Right renal pelvis (tissue), 4 donors: ENCODE measurements at regions not wholly inside any gene's neighbourhood (a gene's known extent, or its start where the extent isn't known, plus 50 kb on each side); places are given as distances from the start of the nearest gene placed in this dataset.

Experiments used
- DNase-seq, 4 donors: peaks; one replicate each; pipeline ENCODE4 v3.0.0-alpha.2; 2013; ENCODE audit warnings: low read depth in 4 of 4, low spot score in 3 of 4, missing footprints in 1 of 4

DNA sequence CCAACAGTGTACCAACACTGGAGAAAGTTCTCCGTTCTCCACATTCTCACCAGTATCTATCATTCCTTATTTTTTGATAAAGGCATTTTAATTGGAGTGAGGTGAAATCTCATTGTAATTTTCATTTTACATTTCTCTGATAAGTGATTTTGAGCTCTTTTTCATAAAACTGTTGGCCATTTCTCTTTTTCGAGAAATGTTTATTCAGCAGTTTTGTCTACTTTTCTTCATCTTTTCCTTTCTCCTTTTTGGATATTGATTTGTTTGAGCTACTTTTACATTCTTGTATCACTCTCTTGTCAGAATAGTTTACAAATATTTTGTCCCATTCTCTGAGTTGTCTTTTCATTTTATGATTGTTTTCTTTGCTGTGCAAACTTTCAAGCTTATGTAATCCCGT, 555.2 kb downstream of the COL12A1 start:
- DNase-seq: no peak

DNA sequence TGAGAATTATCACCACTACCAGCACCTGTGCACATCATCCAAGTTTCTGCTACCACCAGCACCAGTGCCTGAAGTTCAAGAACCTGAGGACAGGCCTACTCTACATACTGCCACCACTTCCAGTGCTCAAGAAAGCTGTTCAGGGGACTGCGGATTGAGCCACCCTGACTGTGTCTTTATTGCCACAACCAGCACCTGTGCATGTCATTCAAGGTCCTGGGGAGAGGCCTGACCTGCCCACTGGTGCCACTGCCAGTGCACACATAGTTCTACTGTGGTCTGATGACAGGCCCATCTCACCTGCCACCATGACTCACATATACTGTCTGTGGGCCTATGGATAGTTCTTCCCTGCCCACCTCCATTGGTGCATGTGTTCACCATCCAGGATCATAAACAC, 559.4 kb downstream of the COL12A1 start:
- no peak for DNase-seq

DNA sequence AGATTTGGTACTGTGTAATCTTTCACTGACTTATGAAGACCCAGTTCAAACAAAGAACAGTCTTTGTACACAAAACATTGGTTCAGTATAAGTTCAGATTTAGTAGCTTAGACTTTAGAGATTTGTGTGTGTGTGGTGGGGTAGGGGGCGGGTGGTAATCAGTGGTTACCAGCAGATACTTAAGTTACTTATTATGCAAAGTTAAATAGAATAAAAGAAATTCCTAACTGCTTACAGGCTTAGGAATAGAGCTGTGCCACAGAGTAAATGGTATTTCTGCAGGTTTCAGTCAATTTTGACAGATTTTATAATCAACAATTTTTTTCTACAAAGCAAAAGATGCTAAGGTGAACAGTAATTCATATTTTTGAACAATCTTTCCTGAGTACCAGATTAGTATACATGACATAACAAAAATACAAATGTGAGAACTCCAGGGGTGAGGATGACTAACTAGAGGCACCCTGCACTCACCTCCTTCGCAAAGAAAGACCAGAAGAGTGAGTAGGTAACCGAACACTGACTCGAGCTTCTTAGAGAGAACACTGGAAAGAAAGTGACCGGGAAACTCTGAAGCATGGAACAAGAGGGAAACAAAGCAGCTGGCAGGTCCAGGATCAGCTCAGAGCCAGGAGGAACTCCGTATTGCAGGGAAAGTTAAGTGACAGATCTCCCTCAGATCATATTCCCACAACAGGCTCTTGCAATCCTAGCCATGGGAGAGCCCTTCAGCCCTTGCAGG, 560.6 kb downstream of the COL12A1 start:
- DNase-seq: no peak

DNA sequence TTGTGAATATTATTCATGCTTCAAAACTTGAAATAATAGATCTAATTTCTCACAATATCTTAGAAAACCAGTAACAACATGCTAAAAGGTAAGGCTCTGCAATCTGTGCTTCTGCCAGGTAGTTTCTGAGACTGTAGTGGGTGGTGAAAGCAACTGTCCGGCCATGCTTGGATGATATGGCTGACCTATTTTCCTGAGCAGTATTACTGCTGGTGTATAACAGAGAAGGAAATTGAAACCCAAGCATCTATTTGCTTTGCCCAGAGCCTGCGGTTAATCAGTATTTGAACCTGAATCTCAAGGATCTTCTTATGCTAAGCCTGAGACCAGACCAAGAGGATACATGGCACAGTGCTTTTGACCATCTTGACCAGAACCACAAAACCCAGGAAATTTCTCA, 563.8 kb downstream of the COL12A1 start:
- DNase-seq: no peak

DNA sequence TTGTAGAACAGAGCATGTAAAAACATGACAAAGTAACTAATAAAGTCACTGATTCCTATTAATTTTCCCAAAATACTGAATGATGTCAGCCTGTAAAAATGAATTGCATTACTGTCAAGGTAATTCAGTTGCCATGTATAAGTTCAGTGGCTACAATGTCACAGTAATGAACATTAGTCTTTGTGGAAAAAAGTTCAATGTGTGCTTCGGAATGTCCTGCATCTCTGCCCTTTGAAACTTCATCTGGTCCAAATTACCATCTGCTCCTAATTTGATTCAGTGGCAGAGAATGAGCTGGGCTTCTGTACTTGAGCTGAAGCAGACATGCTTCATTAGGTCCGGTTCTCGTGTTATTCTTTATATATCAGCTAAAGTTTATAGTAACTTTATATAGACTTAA, 567.4 kb downstream of the COL12A1 start:
- no peak for DNase-seq

DNA sequence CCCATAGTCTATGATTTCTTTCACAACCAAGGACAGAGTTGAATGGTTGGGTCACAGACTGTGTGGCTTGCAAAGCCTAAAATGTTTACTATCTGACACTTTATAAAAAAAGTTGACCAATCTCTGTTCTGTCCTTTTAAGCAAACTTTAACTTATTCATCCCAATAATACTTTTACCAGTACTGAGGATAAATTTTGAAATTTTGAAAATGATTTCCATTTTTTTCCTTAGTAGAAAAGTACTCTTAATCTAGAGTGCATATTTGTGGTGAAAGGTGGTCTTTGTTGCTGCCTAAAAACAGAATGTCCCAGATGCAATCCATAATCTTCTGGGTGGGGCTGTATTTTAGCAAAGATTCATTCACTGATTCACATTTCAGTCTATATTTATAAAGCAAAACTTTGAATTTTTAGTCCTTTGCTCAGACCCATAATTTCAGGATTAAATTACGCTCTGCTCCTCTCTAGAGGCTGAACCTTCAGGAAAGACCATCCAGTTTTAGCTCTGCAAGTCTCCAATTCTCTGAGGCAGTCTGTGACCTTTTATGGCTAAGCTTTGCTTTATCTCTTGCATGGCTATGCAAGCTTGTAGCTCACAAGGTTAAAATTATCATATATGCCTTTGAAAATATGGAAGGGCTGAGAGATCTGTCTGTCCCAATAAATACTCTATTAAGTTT, 573.5 kb downstream of the COL12A1 start:
- no peak for DNase-seq

DNA sequence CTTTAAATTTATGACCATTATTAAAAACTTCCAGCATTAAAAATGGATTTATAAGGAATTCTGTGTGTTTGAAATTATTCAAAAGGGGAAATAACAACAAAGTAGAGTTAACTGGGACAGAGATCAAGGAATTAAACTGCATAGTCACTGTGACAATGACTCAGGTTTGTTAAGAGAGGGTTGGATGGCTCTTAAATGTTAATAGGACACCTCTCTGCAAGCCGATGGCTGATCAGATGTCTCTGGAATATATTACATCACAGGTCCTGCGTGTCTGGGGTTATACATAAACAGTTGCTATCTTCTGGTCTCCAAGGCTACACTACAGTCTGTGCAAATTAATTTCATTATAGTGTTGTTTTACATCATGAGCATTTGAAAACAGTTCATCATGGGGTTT, 574.3 kb downstream of the COL12A1 start:
- DNase-seq: no peak

DNA sequence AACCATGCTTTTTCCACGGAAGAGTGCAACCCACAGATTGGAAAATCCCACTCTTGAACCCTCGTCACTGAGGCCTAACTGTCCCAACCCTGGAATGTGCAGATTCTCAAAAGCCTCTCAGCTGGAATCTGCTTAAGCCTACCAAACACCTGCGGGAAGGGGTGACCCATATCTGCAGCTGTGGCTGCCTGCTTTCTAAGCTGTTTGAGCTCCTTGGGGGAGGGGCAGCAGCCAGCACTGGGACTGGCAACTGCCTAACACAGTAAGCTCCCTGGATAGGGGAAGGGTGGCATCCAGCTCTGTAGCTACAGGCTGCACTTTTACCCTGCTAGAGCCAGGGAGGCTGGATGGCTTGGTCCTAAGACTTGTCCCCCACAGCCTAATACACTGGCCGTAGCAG, 579.6 kb downstream of the COL12A1 start:
- no peak for DNase-seq

DNA sequence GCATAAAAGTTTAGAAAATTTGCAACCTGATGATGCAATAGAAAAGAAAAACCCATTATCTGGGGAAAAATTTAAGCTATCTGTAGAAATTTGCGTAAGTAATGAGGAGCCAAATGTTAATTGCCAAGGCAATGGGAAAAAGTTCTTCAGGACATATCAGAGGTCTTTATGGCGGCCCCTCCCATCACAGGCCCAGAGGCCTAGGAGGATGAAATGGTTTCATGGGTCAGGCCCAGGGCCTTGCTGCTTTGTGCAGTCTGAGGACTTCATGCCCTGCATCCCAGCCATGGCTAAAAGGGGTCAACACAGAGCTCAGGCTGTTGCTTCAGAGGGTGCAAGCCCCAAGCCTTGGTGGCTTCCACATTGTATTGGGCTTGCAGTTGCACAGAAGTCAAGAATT, 582.8 kb downstream of the COL12A1 start:
- no peak for DNase-seq

DNA sequence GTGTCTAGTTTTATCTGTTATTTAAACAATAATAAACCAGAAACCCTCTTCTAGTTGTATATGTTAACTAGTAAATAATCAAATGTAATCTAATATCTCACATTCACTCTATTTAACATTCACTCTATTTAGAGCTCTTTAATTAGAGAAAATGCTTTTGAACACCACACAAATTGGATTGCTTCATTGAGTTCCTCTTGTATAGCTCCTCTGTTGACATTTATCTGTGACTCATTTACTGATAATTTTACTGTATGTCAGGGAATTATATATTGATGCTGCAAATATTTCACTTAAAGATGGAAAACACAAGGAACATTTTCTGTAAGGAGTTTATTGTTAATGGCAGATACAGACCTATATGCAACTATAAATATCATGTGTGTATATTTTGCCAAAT, 594.6 kb downstream of the COL12A1 start:
- no peak for DNase-seq

DNA sequence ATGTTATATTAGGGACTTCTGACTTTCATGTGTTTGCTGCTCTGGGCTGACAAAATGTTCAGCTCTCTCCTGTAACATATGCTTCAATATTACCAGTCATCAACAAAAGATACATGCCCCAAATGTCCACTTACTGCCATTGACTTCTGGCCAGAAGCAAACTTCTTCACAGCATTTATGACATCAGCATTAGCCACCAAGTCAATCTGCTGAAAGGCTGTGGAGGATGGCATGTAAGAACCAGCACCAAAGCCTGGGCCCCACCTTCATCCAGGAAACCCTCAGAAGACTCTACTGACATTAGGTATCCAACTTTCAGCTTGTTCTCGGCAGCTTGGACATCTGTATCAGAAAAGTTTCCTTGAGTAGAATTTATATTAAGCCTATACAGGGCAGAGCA, 595.5 kb downstream of the COL12A1 start:
- DNase-seq: no peak

DNA sequence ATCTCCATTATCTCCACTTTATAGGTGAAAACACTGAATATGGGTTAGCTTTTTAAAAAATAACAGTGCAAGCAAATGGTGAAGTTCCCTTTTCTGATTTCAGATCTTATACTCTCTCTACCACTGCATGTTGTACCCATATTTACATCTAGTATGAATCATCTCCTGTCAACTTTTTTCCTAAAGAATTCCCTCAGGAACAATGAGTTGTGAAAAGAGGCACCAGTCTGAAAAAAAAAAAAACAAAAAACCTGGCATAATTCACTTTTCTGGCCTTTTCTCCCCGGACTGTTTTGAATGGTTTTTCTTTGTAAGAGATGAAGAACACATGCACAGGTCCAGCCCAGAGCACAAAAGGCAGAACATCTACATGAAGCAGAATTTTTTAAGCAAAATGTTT, 596.0 kb downstream of the COL12A1 start:
- no peak for DNase-seq

DNA sequence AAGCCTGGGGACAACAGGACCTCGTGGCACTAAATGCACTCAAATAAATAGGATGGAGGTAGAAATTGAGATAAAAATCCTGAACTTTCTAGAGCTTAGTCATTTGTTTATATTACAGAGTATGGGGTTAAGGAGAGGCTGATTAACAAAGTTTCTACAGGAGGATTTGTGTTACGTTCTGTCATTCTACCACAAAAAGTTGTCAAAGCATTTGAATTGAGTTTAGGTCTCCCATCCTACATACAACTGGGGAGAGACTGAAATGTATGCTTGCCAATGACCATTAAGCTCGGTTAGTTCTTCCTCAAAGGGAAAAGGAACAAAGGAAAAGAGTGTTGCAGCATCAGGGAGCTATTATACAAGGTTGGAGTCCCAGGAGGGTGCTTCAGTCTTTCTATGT, 597.9 kb downstream of the COL12A1 start:
- no peak for DNase-seq

DNA sequence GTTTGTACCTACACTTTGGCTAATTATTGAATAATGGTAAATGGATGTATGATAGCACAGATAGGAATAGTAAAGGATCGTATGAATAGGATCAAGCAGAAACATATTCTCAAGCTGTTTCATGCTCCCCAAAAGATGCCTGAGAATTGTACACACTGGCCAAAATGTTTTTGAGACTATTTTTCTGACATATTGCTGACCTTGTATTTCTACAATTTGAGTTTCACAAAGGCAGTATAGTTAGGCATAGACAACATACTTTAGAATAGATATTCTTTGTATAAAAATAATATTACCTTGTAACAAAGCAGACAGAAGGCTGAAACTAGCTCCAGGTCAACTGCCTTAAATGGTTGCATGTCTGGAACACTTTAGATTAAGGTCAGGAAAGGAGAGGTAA, 598.4 kb downstream of the COL12A1 start:
- no peak for DNase-seq

DNA sequence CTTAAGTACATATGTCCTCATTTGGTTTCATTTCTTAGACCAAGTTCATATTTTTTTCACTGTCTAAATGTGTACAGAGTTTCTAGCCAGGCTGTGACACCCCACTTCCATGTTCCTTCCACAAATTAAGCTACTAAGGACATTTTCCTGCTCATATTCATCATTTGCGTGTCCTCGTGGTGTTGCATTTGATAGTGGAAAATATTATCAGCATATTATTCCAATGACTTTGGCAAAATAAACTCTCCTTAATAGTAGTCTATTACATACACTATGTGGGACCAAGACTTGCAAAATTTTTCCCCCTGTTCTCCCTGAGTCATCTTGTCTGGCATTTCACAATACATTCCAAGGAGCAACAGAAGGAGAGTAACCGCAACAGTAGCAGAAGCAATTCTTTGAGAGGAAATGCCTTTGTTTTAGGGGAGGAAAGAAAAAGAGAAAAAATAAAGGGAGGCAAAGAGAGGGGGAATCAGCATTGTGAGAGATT, 599.2 kb downstream of the COL12A1 start:
- no peak for DNase-seq

DNA sequence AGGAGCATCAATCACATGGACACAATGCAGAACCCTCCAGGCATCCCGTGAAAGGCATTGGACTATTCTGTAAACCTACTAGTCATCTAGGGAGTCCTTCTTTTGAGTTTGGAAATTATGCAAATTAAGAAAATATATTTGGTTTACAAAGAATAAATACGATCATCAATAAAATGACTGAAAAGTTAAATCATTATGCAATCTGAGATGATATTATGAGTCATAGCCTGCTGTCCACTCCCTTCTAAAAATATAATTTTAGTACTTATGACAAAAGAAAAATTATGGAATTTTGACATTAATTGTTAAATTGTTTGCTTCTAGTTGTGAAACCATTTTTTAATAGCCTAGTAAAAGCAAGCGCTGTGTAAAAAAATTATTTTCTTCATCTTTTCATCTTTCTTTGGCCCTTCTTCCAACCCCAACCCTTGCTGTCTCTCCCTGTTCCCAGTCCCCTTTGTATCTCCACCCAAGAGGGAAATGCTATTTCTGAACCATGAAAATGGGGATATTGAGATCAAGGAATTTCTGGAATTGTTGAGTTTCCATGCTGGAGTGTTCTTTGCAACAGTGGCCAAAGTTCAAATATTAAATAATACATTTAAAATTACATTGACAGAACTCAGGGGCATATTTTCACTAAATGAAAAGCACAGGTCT, 599.8 kb downstream of the COL12A1 start:
- DNase-seq: no peak

DNA sequence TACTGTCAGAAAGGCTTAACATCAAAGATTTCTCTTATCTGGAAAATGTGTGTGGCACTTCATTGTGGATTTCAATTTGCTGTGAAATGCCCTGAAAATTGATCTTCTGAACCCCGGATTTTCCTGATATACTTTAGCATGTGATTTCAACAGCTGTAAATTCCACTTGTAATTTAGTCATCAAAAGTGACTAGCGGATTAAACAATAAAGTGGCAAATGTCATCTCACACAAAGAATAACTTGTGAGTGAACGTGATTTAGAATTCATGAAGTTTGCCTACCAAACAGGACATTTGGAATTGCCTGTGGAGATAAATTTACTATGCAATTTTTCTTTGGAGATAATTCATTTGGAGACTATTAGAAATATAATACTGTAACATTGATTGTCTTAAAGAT, 601.6 kb downstream of the COL12A1 start:
- DNase-seq: no peak

DNA sequence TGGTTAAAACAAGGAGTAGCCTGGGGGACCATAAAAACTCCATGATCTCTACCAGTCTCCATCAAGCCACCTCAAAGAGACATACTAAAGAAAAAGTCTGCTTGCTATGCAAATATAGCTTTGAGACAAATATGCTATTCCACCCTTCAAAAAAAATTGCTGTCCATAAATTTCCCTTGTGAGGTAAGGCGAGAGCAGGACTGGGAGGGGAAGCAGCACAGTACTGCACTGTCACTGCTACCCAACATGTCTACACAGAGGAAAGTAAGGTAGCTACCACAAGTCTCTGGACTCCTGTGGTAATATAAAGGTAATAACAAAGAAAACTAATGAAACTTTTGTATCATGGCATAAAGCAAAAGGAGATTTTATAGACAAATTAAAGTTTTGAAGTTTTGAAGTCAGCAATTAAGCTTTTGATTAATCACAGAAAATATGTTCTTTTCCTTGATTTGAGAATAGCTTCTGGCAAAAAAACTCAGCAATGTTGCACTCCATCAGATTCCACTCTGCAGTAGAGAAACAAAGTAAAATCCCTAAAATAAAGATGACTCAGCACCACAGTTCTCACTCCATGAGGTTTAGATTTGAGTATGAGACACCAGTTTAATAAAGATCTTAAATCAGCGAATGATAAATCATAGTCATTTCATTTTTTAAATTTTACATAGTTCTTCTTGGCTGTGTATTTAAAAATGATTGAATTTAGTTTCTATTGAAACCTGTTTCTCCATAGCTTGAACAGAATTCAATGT, 602.4 kb downstream of the COL12A1 start:
- no peak for DNase-seq

DNA sequence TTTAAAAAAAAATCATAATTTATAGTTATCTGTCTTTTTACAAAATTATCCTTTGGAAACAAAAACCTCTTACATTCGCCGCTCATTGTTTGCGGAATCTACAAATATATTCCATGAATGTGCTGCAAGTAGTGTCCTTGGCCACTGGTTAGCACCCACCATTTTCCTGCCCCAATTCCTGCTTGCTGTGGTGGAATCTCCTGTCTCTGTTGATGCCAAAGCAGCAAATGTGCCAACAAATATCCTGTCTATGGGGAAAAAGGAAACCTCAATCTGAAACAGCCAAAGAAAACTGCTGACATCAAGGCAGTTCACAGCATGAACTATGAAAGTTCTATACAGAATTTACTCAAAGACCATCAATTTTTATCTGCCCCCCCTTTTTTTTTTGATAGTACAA, 603.6 kb downstream of the COL12A1 start:
- DNase-seq: no peak

DNA sequence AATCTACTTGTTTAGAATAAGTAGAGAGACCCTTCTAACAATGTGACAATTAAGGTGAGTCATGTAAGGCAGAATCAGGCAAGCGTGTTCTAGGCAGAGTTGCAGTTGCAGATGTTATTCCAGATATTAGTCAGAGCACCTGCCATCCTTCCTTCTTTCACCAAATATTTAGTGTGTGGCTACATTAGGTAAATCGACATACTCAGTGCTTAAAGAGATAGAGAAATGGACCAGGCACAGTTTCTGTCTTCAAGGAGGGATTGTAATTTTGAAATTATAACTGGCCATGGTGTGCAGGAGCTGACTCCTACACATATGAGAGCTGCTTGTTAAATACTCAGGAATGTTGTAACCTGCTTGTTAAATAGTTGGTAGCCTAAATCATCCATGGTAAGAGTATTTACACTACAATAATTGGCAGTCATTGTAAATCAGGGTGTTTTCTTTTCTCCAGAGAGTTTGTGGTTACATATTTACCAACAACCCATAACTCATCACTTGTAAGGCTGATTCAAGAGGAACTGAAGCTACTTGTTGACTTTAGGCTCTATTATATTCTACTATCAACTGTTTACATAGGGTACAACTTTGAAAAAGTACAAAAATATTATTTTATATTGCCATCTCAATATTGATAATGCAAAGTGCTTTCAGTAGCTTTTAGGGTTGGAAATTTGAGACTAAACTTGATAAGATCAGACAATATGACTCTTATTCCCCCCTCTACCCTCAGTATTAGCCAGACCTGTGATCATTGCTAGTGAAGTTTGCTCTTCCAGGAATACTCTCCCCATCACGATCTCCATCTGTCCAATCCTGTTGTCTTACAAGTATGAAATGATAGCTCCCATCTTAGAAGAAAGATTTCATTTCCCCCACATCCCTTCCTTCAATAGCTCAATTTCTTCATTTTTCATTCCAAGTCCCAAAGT, 607.1 kb downstream of the COL12A1 start:
- no peak for DNase-seq
